ENCODE measurements at regions not wholly inside any gene's neighbourhood (a gene's known extent, or its start where the extent isn't known, plus 50 kb on each side); places are given as distances from the start of the nearest gene placed in this dataset.

DNA sequence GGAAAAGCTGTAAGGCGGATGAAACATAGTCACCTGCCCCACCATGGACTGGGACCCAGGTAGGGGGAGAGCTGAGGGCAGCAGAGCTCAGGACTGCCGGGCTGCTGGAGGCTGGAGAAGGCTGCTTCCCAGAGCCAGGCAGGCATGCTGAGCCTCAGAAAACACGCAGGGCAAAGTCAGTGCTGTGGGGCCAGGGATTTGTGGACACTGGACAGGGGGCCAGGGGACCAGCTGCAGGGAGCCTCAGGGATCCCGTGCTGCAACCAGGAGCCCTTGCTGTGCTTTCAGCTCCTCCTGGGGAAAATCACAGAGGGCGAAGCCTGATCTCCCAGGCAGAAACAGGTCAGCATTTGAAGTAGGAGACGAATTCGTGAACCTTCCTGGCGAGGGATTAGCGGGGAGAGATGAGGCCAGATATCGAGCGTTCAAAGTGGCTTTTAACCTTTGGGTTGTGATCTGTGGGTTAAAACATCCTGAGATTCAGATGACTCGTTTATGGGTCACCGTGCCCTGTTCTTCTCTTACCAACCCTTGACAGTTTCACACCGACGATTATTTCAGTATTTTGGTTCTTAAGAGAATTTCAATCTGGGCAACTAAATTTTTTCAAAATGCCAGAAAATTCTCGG lies 85.6 kb upstream of the SHH start:
- Histone ChIP-seq H3K4me1 (ENCODE audit: control insufficient read depth in 2 of 2, insufficient read depth in 2 of 2, low read length in 2 of 2) (no peaks in the 10 kb centered on the region), H3K9ac (ENCODE audit: low read length) (no peak overlapping the region), H3K27ac (ENCODE audit: low read length in 2 of 2) (no peak overlapping the region), H4K20me1 (ENCODE audit: control insufficient read depth, insufficient read depth, low read length, poor library complexity, severe bottlenecking) (no peaks in the 10 kb centered on the region), H3K36me3 (replicated peaks in 1 of 2; ENCODE audit: control extremely low read depth in 1 of 2, control insufficient read depth in 1 of 2, extremely low read depth in 1 of 2, insufficient read depth in 2 of 2, low read length in 1 of 2) (no peaks in the 10 kb centered on the region), H3K4me3 (ENCODE audit: control extremely low read depth in 1 of 5, extremely low read depth in 1 of 5, insufficient read depth in 1 of 5, low read depth in 2 of 5, low read length in 4 of 5) (no peak overlapping the region), H3K79me2 (ENCODE audit: control insufficient read depth, insufficient read depth, low read length) (no peaks in the 10 kb centered on the region), H3K27me3 (replicated peaks in 1 of 4; ENCODE audit: control extremely low read depth in 1 of 4, control insufficient read depth in 3 of 4, insufficient read depth in 4 of 4, low read length in 3 of 4) (no peaks in the 10 kb centered on the region), H3K4me2 (replicated peaks; ENCODE audit: low read depth, low read length, poor library complexity, severe bottlenecking) (no peak overlapping the region), H2AFZ (ENCODE audit: insufficient read depth, low read depth, low read length, poor library complexity, severe bottlenecking) (no peak overlapping the region), H3K9me3 (ENCODE audit: control extremely low read depth in 1 of 3, control insufficient read depth in 2 of 3, insufficient read depth in 1 of 3, low read length in 2 of 3) (peaks cover 0 to 34% (median 0%) of the 10 kb centered on the region in 3 donors)
- Mint-ChIP-seq H3K9me3 (ENCODE audit: insufficient read depth) (peaks cover 2% of the 10 kb centered on the region), H3K27me3 (no peaks in the 10 kb centered on the region), H3K4me1 (no peaks in the 10 kb centered on the region), H3K27ac (no peak overlapping the region), H3K4me3 (no peak overlapping the region)
- CTCF ChIA-PET: no interaction called here
- intact Hi-C loops (cut with micrococcal nuclease): no loop called here
- no peak for DNase-seq
- ATAC-seq (ENCODE audit: low read depth): no peak
- 79% methylated on average over 12 of the region's 16 CpGs for WGBS (ENCODE audit: insufficient coverage)
- POLR2A ChIA-PET: no interaction called here
- TF ChIP-seq, protein P1, sequence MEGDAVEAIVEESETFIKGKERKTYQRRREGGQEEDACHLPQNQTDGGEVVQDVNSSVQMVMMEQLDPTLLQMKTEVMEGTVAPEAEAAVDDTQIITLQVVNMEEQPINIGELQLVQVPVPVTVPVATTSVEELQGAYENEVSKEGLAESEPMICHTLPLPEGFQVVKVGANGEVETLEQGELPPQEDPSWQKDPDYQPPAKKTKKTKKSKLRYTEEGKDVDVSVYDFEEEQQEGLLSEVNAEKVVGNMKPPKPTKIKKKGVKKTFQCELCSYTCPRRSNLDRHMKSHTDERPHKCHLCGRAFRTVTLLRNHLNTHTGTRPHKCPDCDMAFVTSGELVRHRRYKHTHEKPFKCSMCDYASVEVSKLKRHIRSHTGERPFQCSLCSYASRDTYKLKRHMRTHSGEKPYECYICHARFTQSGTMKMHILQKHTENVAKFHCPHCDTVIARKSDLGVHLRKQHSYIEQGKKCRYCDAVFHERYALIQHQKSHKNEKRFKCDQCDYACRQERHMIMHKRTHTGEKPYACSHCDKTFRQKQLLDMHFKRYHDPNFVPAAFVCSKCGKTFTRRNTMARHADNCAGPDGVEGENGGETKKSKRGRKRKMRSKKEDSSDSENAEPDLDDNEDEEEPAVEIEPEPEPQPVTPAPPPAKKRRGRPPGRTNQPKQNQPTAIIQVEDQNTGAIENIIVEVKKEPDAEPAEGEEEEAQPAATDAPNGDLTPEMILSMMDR (IDR thresholded peaks at IDR 0.05): no peak
- no peak for TF ChIP-seq EZH2 (IDR thresholded peaks at IDR 0.05; ENCODE audit: borderline replicate concordance, insufficient read depth, low read depth, low read length, poor library complexity, severe bottlenecking)

GRCh38 chr7:155896531-155897263 lies 84.4 kb upstream of the SHH start:
- no peak overlapping the region for H3K9ac ChIP-seq (ENCODE audit: low read length)
- H3K27me3 ChIP-seq (replicated peaks in 1 of 4; ENCODE audit: control extremely low read depth in 1 of 4, control insufficient read depth in 3 of 4, insufficient read depth in 4 of 4, low read length in 3 of 4): no peaks in the 10 kb centered on the region
- H3K9me3 ChIP-seq (ENCODE audit: control extremely low read depth in 1 of 3, control insufficient read depth in 2 of 3, insufficient read depth in 1 of 3, low read length in 2 of 3): peaks cover 0 to 34% (median 0%) of the 10 kb centered on the region in 3 donors
- no peaks in the 10 kb centered on the region for H3K9me3 Mint-ChIP-seq (ENCODE audit: insufficient read depth)
- H3K36me3 ChIP-seq (replicated peaks in 1 of 2; ENCODE audit: control extremely low read depth in 1 of 2, control insufficient read depth in 1 of 2, extremely low read depth in 1 of 2, insufficient read depth in 2 of 2, low read length in 1 of 2): no peaks in the 10 kb centered on the region
- no peak overlapping the region for H3K4me3 Mint-ChIP-seq
- intact Hi-C loops (cut with micrococcal nuclease): no loop called here
- no peak overlapping the region for H3K27ac Mint-ChIP-seq
- ATAC-seq (ENCODE audit: low read depth) (no peak), DNase-seq (no peak)
- whole genome bisulfite sequencing (ENCODE audit: insufficient coverage): 75% methylated on average over 2 of the region's 6 CpGs
- CTCF ChIA-PET: no interaction called here
- H3K4me1 Mint-ChIP-seq: no peaks in the 10 kb centered on the region
- H2AFZ ChIP-seq (ENCODE audit: insufficient read depth, low read depth, low read length, poor library complexity, severe bottlenecking): no peak overlapping the region
- no peak overlapping the region for H3K27ac ChIP-seq (ENCODE audit: low read length in 2 of 2)
- H4K20me1 ChIP-seq (ENCODE audit: control insufficient read depth, insufficient read depth, low read length, poor library complexity, severe bottlenecking): no peaks in the 10 kb centered on the region
- no peaks in the 10 kb centered on the region for H3K27me3 Mint-ChIP-seq
- no peak overlapping the region for H3K4me3 ChIP-seq (ENCODE audit: control extremely low read depth in 1 of 5, extremely low read depth in 1 of 5, insufficient read depth in 1 of 5, low read depth in 2 of 5, low read length in 4 of 5)
- H3K4me1 ChIP-seq (ENCODE audit: control insufficient read depth in 2 of 2, insufficient read depth in 2 of 2, low read length in 2 of 2): no peaks in the 10 kb centered on the region
- H3K4me2 ChIP-seq (replicated peaks; ENCODE audit: low read depth, low read length, poor library complexity, severe bottlenecking): no peak overlapping the region
- H3K79me2 ChIP-seq (ENCODE audit: control insufficient read depth, insufficient read depth, low read length): no peaks in the 10 kb centered on the region
- no peak for TF ChIP-seq EZH2 (IDR thresholded peaks at IDR 0.05; ENCODE audit: borderline replicate concordance, insufficient read depth, low read depth, low read length, poor library complexity, severe bottlenecking)
- TF ChIP-seq, protein P1 (IDR thresholded peaks at IDR 0.05): no peak
- POLR2A ChIA-PET: no interaction called here

All from B cell (primary cell).